ENCODE measurements at regions not wholly inside any gene's neighbourhood (a gene's known extent, or its start where the extent isn't known, plus 50 kb on each side); places are given as distances from the start of the nearest gene placed in this dataset.
"Not testable (repeated sequence)": the region's sequence is repeated elsewhere in the genome, so short reads cannot be mapped to it uniquely, and the experiment has no call there.

DNA sequence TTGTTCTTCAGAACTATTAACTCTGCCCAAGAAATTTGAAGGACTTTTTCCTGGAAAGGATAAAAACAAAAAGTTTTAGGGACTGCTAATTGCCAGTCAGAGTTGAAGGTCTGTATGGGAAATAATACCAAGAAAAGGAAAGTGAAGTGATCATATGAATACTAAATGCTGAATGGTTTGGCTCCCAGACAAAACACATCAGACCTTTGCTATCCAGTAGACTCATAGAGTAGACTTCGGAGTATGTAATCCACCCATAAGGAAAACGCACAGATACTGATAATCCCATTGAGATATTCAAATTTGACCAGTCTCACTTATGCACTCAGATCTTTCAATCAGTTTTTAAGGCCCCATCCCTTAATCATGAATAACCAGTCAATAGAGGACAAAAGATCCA, 319.0 kb upstream of the PTGER4 start:
- no peak for DNase-seq (ENCODE audit: low read depth)
- H3K4me3 ChIP-seq (ENCODE audit: low read depth, low read length) = no peak overlapping the region

DNA sequence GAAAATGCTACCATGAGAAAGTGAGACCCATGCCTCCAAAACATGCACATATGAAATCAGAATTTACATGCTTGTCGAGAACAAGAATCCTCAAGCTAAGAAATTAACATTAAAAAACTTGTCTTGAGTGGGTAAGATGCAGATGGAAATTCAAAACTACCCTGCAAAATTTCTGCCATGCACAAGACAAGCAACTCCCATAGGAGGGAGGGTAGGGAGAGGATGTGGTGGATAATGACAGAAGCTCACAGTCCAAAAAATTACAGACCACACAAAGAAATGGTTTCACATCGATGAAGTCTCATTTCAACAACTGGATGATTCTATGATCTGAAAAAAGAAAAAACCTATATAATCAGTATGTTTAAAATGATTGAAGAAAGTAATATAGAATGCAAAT, 319.9 kb upstream of the PTGER4 start:
- DNase-seq (ENCODE audit: low read depth) = no peak
- H3K4me3 ChIP-seq (ENCODE audit: low read depth, low read length) = no peak overlapping the region

DNA sequence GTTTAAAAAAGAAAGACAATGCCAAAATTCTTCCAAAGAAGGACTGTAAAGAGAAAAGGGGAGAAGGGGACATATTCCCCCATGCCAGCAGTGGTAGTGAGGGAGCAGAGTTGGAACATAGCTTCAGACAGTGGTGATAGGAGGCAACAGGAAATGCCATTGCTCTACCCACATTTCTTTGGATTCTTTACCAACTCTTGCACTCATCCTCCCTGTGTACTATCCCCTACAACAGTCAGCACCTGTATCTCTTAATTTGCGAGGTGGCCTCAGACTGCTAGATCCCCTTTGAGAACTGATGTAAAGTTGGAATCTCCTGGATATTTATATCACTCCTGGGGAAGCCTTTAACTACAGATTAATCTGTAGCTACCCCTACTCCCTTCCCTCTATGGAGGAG, 320.6 kb upstream of the PTGER4 start:
- no peak for DNase-seq (ENCODE audit: low read depth)
- no peak overlapping the region for H3K4me3 ChIP-seq (ENCODE audit: low read depth, low read length)

DNA sequence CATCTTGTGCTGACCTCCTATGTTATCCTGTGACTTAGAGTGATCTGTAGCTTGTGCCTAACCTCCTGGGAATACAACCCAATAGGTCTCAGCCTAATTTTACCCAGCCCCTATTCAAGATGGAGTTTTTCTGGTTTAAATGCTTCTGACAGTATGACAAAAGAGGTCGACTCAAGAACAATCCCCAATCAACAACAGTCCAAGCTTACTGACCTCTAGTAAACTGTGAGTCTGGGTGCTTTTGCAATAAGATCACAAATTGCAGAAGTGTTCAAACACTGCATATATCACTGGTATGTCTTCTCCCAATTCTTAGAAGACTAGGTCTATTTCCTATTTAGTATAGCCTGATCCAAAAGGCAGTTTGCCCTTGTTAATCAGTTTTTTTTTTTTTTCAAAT, 323.5 kb upstream of the PTGER4 start:
- DNase-seq (ENCODE audit: low read depth) = no peak

DNA sequence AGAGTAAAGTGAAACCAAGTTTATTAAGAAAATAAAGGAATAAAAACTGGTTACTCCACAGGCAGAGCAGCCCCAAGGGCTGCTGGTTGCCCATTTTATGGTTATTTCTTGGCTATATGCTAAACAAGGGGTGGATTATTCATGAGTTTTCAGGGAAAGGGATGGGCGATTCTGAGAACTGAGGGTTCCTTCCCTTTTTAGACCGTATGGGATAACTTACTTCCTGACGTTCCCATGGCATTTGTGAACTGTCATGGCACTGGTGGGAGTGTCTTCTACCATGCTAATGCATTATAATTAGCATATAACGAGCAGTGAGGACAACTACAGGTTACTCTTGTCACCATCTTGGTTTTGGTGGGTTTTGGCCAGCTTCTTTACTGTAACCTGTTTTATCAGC, 323.9 kb upstream of the PTGER4 start:
- DNase-seq (ENCODE audit: low read depth) = no peak
- H3K4me3 ChIP-seq (ENCODE audit: low read depth, low read length) = no peak overlapping the region

More for the DNA sequence above, 323.5 kb upstream of the PTGER4 start:
- no peak overlapping the region for H3K4me3 ChIP-seq (ENCODE audit: low read depth, low read length)

DNA sequence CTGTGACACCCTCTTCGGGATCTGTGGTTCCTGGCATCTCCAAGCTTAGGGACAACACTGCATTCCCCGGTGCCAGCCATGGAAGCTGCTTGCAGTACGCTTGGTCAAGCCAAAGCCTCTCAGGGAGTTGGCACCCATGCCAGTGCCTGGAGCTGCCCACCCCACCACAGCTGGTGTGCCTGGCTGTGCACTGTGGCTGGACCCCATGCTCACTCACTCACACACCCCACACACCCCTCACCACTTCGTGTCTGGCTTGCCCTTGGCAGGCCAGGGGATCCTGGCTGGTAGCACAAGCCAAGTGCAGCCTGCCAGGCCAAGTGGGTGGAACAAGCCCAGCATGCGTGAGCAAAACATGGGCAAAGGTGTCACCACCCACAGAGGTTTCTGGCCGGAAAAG, 324.5 kb upstream of the PTGER4 start:
- no peak overlapping the region for H3K4me3 ChIP-seq (ENCODE audit: low read depth, low read length)
- DNase-seq (ENCODE audit: low read depth) = no peak

DNA sequence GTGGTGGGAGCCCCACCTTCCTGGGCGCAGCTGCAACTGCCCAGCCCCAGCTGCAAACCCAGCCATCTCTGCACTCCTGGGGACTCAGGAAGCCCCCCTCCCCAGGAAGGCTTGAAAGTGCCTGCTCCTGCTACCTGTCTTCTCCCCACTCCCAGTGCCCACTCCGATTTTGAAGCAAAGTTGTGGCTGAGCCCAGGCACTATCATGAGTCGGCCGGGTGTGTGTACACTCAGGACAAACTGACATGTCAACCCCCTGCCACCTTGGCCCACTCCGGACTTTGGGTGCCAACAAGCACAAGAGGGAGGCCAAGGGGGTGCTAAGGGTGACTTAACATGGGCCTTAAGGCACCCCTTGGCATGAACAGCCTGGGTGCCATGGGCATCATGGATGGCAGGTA, 325.5 kb upstream of the PTGER4 start:
- DNase-seq (ENCODE audit: low read depth) = no peak
- H3K4me3 ChIP-seq (ENCODE audit: low read depth, low read length) = no peak overlapping the region

DNA sequence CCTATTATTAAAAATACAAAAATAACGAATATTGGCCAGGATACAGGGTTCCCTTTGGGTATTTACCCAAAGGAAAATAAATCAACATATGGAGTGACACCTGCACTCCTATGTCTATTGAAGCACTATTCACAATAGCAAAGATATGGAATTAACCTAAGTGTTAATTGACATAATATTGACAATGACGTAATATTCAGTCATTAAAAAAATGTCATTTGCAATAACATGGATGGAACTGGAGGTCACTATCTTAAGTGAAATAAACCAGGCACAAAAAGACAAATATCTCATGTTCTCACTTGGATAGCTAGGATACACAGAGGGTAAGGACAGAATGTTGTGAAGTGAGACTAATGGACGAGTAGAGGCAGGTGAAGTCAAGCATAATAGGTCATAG, 326.3 kb upstream of the PTGER4 start:
- no peak overlapping the region for H3K4me3 ChIP-seq (ENCODE audit: low read depth, low read length)
- DNase-seq (ENCODE audit: low read depth) = no peak

DNA sequence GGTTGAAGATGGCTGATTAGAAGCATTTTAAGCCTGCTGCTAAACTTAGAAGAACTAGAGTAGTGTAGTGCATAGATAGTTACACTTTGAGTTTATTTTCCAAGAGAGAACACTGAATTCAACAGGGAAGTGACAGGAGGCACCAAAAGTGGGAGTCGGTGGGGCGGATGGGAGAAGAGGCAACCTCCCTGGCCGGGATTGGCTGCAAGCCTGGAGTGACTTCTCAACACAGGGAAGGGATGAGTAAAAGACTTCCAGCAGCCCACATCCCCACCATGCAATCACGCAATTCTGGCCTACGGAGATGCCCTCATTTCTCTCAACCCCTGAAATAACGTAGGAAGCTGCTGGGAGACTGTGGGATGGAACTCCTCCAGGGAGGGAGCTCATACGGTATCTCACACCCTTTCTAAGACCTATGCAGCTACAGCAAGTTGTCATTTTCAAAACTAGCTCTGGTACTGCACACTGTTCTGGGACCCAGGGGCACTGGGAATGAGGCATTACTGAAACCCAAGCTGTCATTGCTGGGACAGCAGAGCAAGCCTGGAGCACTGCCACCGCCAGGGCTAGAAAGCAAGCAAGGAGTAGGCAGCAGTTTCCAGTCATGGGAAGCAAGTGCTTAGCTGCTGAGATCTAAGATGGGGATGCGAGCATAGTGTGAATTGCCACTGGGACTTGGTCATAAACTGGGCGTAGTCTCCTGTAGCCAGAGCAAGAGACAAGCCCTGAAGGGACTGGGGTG, 331.6 kb upstream of the PTGER4 start:
- DNase-seq (ENCODE audit: low read depth) = no peak
- H3K4me3 ChIP-seq (ENCODE audit: low read depth, low read length) = no peak overlapping the region

DNA sequence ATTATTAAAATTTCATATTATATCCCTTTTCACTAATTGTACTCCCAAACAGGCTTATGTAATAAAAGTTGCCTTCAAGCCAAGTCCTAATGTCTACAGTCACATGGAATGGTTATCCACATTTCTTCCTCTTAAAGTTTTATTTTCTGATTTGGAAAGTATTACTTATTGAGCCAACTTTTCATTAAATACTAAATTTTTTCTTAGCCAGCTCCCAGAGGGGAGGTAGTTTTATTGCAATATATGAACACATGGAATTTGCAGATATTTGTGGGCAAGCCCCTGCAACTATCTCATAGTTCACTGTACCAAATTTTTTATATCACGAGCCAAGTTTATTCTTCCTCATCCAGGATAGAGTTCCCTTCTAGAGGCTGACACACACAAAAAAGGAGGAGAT, 332.8 kb upstream of the PTGER4 start:
- DNase-seq (ENCODE audit: low read depth) = no peak
- H3K4me3 ChIP-seq (ENCODE audit: low read depth, low read length) = no peak overlapping the region

DNA sequence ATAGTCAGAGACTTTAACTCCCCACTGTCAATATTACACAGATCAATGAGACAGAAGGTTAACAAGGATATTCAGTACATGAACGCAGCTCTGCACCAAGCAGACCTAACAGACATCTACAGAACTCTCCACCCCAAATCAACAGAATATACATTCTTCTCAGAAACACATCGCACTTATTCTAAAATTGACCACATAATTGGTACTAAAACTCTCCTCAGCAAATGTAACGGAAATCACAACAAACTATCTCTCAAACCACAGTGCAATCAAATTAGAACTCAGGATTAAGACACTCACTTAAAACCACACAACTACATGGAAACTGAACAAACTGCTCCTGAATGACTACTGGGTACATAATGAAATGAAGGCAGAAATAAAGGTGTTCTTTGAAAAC, 341.3 kb upstream of the PTGER4 start:
- DNase-seq (ENCODE audit: low read depth); H3K4me3 ChIP-seq (ENCODE audit: low read depth, low read length): not testable (repeated sequence)

DNA sequence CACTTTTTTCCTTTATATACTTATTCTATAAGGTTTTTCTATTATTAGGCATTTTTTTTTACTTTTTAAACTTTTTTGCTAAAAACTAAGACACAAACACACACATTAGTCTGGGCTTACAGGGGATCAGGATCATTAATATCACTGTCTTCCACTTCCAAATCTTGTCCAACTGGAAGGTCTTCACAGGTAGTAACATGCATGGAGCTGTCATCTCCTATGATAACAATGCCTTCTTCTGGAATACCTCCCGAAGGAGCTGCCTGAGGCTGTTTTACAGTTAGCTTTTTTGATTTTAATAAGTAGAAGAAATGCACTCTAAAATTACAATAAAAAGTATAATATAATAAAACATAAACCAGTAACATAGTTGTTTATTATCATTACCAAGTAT, 345.5 kb upstream of the PTGER4 start:
- no peak overlapping the region for H3K4me3 ChIP-seq (ENCODE audit: low read depth, low read length)
- DNase-seq (ENCODE audit: low read depth) = no peak

DNA sequence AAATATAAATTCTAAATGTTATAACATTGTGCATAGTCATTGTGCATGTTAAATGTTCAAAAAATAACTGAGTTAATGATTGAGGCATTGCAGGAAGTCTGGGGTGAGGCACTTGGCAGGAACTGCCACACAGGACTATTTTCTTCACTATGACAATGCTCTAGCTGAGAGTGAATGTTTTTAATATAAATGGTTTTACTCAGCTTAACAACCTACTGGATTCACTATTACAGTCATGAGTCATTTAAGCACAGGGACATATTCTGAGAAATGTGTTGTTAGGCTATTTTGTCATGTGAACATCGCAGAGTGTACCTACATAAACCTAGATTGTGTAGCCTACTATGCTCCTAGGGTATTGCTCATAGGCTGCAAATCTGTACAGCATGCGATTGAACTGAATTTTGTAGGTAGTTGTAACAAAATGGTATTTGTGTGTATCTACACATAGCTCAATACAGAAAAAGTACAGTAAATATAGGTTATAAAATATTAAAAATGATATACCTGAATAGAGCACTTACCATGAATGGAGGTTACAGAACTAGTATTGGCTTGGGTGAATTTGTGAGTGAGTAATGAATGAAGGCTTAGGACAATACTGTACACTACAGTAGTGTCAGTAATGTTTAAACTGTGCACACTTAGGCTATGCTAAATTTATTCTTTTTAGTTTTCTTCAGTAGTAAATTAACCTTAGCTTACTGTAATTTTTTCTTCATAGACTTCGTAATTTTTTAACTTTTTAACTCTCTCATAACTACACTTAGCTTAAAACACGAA, 346.1 kb upstream of the PTGER4 start:
- H3K4me3 ChIP-seq (ENCODE audit: low read depth, low read length) = no peak overlapping the region
- peak; percentile 25 for DNase-seq (ENCODE audit: low read depth)

DNA sequence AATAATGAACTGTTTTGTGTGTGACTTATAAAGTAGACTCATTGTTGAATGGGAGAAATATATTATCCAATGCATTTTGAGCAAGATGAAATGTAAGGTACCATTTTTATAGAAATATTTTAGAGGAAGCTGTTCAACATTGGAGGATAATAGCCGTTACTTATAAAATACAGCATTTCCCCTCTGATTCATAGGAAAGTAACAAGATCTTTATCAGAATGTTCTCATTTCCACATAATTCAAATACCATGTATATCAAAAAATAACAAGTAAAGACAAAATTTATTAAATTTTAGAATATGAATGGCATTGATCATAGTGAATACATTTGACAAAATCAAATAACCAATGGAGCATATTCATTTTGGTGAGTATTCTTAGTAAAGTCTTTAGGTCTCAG, 346.7 kb upstream of the PTGER4 start:
- no peak for DNase-seq (ENCODE audit: low read depth)
- H3K4me3 ChIP-seq (ENCODE audit: low read depth, low read length) = no peak overlapping the region

DNA sequence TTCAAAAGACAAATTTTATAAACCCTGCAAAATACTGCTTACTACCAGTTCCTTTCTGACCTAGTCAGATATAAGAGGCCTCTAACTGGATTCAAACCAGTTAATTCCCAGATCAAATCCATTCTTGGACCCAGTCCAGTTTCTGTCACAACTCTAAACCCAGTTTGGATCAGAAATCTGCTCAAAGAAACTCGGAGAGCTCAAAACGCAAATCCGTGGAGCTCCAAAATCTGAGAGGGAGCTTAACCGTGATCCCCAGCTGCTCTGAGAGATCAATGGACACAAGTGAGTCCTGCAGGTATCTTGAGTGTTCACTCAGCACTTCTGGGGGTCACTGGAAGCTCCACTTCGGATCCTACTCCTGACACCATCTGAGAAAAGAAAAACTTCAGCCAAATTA, 348.1 kb upstream of the PTGER4 start:
- no peak for DNase-seq (ENCODE audit: low read depth)

DNA sequence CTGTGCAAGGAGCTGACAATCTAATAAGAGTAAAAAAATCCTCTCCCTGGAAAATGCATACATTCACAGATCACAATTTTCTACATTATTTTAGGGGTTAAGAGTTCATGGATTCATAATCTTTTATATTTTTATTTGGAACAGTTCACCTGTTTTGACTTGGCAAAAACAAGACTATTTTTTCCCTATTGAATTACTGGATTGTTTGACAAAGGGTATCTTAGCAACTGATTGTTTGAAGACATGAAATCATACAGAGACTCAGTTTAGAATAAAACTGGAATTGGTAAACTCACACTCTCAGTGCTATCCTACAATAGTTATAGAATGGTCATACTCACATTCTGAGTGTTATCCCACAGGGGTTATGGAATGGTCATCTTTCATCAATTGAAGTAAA, 358.2 kb upstream of the PTGER4 start:
- DNase-seq (ENCODE audit: low read depth) = no peak

More for the DNA sequence above, 348.1 kb upstream of the PTGER4 start:
- no peak overlapping the region for H3K4me3 ChIP-seq (ENCODE audit: low read depth, low read length)

DNA sequence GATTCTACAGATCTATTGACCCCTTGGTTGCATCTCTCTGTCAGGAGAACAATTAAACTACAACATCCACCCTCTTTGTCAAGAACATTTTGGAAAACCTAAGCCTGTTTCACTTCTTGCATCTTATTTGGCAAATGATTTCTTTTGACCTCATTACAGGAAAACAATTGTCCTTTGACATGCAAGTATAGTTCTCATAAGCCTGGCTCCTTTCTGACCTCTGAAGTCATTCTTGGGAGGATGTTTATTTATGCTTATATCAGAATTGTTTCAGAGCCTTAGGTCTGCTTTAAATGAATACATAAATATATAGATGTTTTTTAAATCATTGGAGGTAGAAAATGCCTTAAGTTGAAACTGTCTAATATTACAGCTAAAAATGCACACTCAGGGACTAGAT, 361.3 kb upstream of the PTGER4 start:
- H3K4me3 ChIP-seq (ENCODE audit: low read depth, low read length) = no peak overlapping the region
- DNase-seq (ENCODE audit: low read depth) = no peak

More for the DNA sequence above, 358.2 kb upstream of the PTGER4 start:
- H3K4me3 ChIP-seq (ENCODE audit: low read depth, low read length) = no peak overlapping the region

DNA sequence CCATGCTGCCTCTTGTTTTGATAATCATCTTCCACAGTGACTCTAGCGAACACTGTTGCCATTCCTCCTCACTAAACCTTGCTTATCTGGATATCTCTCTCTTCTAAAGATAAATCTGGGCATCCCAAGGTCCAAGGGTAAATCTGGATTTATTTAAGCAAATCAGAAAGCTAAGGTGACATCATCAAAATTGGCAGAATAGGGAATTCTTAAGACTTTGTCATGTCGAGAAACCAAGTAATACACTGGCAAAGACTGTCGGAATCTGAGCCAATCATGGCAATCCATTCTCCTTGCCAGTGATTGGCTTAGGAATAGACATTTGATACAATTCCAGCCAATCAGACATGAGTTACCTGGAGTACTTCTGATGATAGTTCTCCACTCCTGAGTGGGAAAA, 362.7 kb upstream of the PTGER4 start:
- DNase-seq (ENCODE audit: low read depth) = no peak
- H3K4me3 ChIP-seq (ENCODE audit: low read depth, low read length) = no peak overlapping the region

DNA sequence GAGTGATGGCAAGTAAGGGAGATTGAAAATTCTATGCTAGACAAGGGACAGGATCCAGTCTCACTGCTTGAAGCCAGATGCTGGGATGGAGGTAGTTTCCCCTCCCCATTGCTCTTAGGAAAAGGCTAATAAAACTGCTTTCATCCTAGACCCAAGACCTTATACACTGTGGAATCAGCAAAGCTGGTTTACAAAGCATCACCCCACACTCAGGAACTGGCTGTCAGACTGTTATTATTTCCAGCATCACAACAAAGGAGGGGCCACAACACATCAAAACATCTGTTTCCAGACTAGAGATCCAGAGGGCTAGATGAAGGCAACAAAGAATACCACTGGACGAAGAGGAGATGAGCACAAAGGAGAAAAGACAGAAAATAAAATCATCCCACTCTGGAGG, 364.6 kb upstream of the PTGER4 start:
- no peak overlapping the region for H3K4me3 ChIP-seq (ENCODE audit: low read depth, low read length)
- no peak for DNase-seq (ENCODE audit: low read depth)

DNA sequence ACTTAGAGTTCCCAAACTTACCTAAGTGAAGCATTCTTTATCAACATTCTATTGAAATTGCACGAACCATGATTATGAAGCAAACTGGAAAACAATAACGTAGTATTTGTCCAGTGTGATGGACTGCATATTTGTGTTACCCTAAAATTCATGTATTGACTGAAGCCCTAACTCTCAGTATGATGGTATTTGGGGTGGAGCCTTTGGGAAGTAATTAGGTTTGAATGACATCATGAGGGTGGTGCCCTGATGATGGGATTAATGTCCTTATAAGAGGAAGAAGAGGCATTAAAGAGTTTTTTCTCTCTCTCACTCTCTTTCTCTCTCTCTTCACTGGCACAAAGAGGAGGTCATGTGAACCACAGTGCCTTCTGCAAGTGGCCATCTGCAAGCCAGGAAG, 365.4 kb upstream of the PTGER4 start:
- no peak overlapping the region for H3K4me3 ChIP-seq (ENCODE audit: low read depth, low read length)
- no peak for DNase-seq (ENCODE audit: low read depth)

DNA sequence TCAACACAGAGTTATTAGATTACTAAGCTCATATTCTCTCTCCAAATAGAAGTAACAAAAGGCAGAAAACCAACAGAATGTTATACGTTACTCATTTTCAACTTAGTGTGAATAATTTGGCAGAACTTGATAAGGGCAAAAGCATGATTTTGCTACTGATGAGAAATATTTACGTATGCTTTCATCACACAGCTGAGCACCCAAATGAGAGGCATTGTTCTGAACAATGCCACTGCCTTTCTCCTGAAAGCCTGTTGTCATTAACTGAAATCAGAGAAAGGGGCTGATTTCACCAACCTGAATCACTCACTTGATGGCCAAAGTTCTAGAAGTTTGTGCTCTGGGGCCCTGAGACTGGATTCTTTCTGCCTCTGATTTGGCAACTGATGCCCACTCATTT, 367.5 kb upstream of the PTGER4 start:
- DNase-seq (ENCODE audit: low read depth) = no peak
- H3K4me3 ChIP-seq (ENCODE audit: low read depth, low read length) = no peak overlapping the region

All from skeletal muscle cell (primary cell).